ENCODE measurements at regions not wholly inside any gene's neighbourhood (a gene's known extent, or its start where the extent isn't known, plus 50 kb on each side); places are given as distances from the start of the nearest gene placed in this dataset.

- no peaks in the 10 kb centered on the region for H3K36me3 ChIP-seq
- peaks cover 0 to 4% of the 10 kb centered on the region in 2 donors for H3K9me3 ChIP-seq
- intact Hi-C loops (cut with DNase I; ENCODE audit: low total_unique reads) = no loop called here
- TF ChIP-seq POLR2A (IDR thresholded peaks at IDR 0.05) = no peak
- TF ChIP-seq CTCF (IDR thresholded peaks at IDR 0.05) = no peak
- no peak overlapping the region for H3K4me3 ChIP-seq
- H3K27ac ChIP-seq = no peak overlapping the region
- H3K27me3 ChIP-seq = no peaks in the 10 kb centered on the region
- no peaks in the 10 kb centered on the region for H3K4me1 ChIP-seq
- DNase-seq = no peak
Measured at GRCh38 chr12:116473416-116473815, 85.8 kb upstream of the MAP1LC3B2 start.

GRCh38 chr12:116474331-116474730 lies 84.8 kb upstream of the MAP1LC3B2 start:
- intact Hi-C loops (cut with DNase I; ENCODE audit: low total_unique reads) = no loop called here
- TF ChIP-seq POLR2A (IDR thresholded peaks at IDR 0.05) (no peak), CTCF (IDR thresholded peaks at IDR 0.05) (no peak)
- DNase-seq = no peak
- Histone ChIP-seq H3K27ac (no peak overlapping the region), H3K27me3 (no peaks in the 10 kb centered on the region), H3K36me3 (no peaks in the 10 kb centered on the region), H3K4me3 (no peak overlapping the region), H3K9me3 (peaks cover 0 to 4% of the 10 kb centered on the region in 2 donors), H3K4me1 (no peaks in the 10 kb centered on the region)

- Histone ChIP-seq H3K4me3 (no peak overlapping the region), H3K4me1 (no peaks in the 10 kb centered on the region), H3K36me3 (no peaks in the 10 kb centered on the region), H3K27me3 (no peaks in the 10 kb centered on the region), H3K27ac (no peak overlapping the region), H3K9me3 (peaks cover 0 to 4% of the 10 kb centered on the region in 2 donors)
- intact Hi-C loops (cut with DNase I; ENCODE audit: low total_unique reads) = no loop called here
- DNase-seq = no peak
- TF ChIP-seq POLR2A (IDR thresholded peaks at IDR 0.05) (no peak), CTCF (IDR thresholded peaks at IDR 0.05) (no peak)
Measured at GRCh38 chr12:116474899-116475298, 84.3 kb upstream of the MAP1LC3B2 start.

- Histone ChIP-seq H3K4me3 (no peak overlapping the region), H3K27ac (no peak overlapping the region), H3K9me3 (peaks cover 0 to 4% of the 10 kb centered on the region in 2 donors), H3K27me3 (no peaks in the 10 kb centered on the region), H3K4me1 (no peaks in the 10 kb centered on the region), H3K36me3 (no peaks in the 10 kb centered on the region)
- DNase-seq = no peak
- TF ChIP-seq CTCF (IDR thresholded peaks at IDR 0.05) (no peak), POLR2A (IDR thresholded peaks at IDR 0.05) (no peak)
- intact Hi-C loops (cut with DNase I; ENCODE audit: low total_unique reads) = no loop called here
Measured at GRCh38 chr12:116476227-116476822, 82.9 kb upstream of the MAP1LC3B2 start.

- Histone ChIP-seq H3K36me3 (no peaks in the 10 kb centered on the region), H3K4me1 (no peaks in the 10 kb centered on the region), H3K9me3 (peaks cover 0 to 4% of the 10 kb centered on the region in 2 donors), H3K27ac (no peak overlapping the region), H3K4me3 (no peak overlapping the region), H3K27me3 (no peaks in the 10 kb centered on the region)
- TF ChIP-seq CTCF (IDR thresholded peaks at IDR 0.05) = no peak
- no peak for TF ChIP-seq POLR2A (IDR thresholded peaks at IDR 0.05)
- DNase-seq = no peak
- intact Hi-C loops (cut with DNase I; ENCODE audit: low total_unique reads) = no loop called here
Measured at GRCh38 chr12:116478243-116478773, 80.9 kb upstream of the MAP1LC3B2 start.
